K562 (cell line): ENCODE measurements at regions not wholly inside any gene's neighbourhood (a gene's known extent, or its start where the extent isn't known, plus 50 kb on each side); places are given as distances from the start of the nearest gene placed in this dataset.

Source experiments
- ATAC-seq: fragments of 200-7000 bp; cut with Tn5 transposase; 3 replicates; pipeline ENCODE4 v1.9.1; 2020; ENCODE audit warnings: moderate library complexity
- BruUV-seq: library from RNA; stranded (reverse); fragments of 400-500 nt; replicated peaks from 2 replicates; lab custom pipeline; 2021; lab: Mats Ljungman, UMichigan
- CTCF ChIA-PET: fragments of 300-600 bp; formaldehyde crosslinking; extraction: SDS; loops from one replicate; lab custom pipeline; 2021; ENCODE audit warnings: low intra/inter-chr PET ratio; lab: Yijun Ruan, JAX
- POLR2A ChIA-PET: fragments of 300-600, 350-650 bp; sonication (Branson Sonifier 250); formaldehyde crosslinking; extraction: SDS; loops from one replicate; lab custom pipeline; 2021; ENCODE audit warnings: antibody characterized with exemption, inconsistent platforms; lab: Yijun Ruan, JAX
- DNase-seq, 4 experiments: peaks; one replicate each; pipeline versions ENCODE4 v3.0.0 to v3.0.0-alpha.2; 2011 to 2018; ENCODE audit warnings: low spot score in 3 of 4, mixed read lengths in 3 of 4; ENCODE audit errors: extremely low read depth in 1 of 4
- FAIRE-seq: peaks from 2 replicates; lab custom pipeline; 2011; peaks lifted over from hg19 to GRCh38; lab: Jason Lieb, UNC
- H2AFZ ChIP-seq: 2 replicates; pipeline ENCODE4 v1.6.0; 2011; ENCODE audit warnings: low read depth, low read length, control low read depth, inconsistent platforms
- H3K27ac ChIP-seq: fragments of 200-600 bp; 3 replicates; pipeline ENCODE4 v1.8.0; 2011; ENCODE audit warnings: low read depth, mild to moderate bottlenecking, control low read depth, inconsistent platforms, low read length, moderate library complexity, mixed read lengths; ENCODE audit errors: extremely low read depth
- H3K27me3 ChIP-seq, 2 experiments: fragments of 300-600 bp in 1 of 2; 2 replicates in 1 of 2; 3 replicates in 1 of 2; pipeline versions ENCODE4 v1.6.0 to v1.8.0; 2011; ENCODE audit warnings: inconsistent platforms in 2 of 2, low read length in 2 of 2, mild to moderate bottlenecking in 1 of 2, mixed read lengths in 1 of 2, moderate library complexity in 1 of 2; ENCODE audit not compliant: control insufficient read depth in 2 of 2, insufficient read depth in 2 of 2
- H3K36me3 ChIP-seq: fragments of 300-600 bp; 3 replicates; pipeline ENCODE4 v1.8.0; 2011; ENCODE audit warnings: mild to moderate bottlenecking, low read length, inconsistent platforms; ENCODE audit not compliant: control insufficient read depth, insufficient read depth
- H3K4me1 ChIP-seq, 2 experiments: fragments of 200-600 bp in 1 of 2; replicated peaks in 1 of 2; 2 replicates in 1 of 2; 3 replicates in 1 of 2; pipeline versions ENCODE4 v1.5.1 to v1.8.0; 2011; ENCODE audit warnings: inconsistent platforms in 2 of 2, low read length in 2 of 2, mild to moderate bottlenecking in 1 of 2, mixed read lengths in 1 of 2, moderate library complexity in 1 of 2; ENCODE audit not compliant: control insufficient read depth in 2 of 2, insufficient read depth in 2 of 2
- H3K4me2 ChIP-seq: 2 replicates; pipeline ENCODE4 v1.6.1; 2011; ENCODE audit warnings: low read length, control low read depth, inconsistent platforms, mixed read lengths; ENCODE audit not compliant: insufficient read depth
- H3K4me3 ChIP-seq: fragments of 200-600 bp; sonication (generic), shearing (Covaris generic); 2 replicates; pipeline ENCODE4 v1.5.1; 2016; ENCODE audit warnings: control low read depth, inconsistent platforms
- H3K79me2 ChIP-seq: fragments of 200-600 bp; 3 replicates; pipeline ENCODE4 v1.8.0; 2011; ENCODE audit warnings: low read length, inconsistent platforms; ENCODE audit not compliant: control insufficient read depth, insufficient read depth
- H3K9ac ChIP-seq, 2 experiments: 2 replicates each; pipeline versions ENCODE4 v1.6.0 to v1.6.1; 2011; ENCODE audit warnings: low read depth in 2 of 2, low read length in 2 of 2, control low read depth in 1 of 2, inconsistent platforms in 1 of 2, mild to moderate bottlenecking in 1 of 2, mixed read lengths in 1 of 2; ENCODE audit not compliant: insufficient read depth in 1 of 2
- H3K9me1 ChIP-seq: one replicate; pipeline ENCODE4 v1.6.0; 2011; ENCODE audit warnings: inconsistent platforms, mild to moderate bottlenecking, low read length, moderate library complexity; ENCODE audit not compliant: control insufficient read depth, insufficient read depth
- H3K9me3 ChIP-seq: replicated peaks from 2 replicates; pipeline ENCODE4 v1.5.1; 2011; ENCODE audit warnings: low read depth, low read length, inconsistent platforms; ENCODE audit not compliant: control insufficient read depth, insufficient read depth
- H4K20me1 ChIP-seq: replicated peaks from 2 replicates; pipeline ENCODE4 v1.6.1; 2011; ENCODE audit warnings: low read length, inconsistent platforms, mixed read lengths; ENCODE audit not compliant: control insufficient read depth, insufficient read depth
- ARID2 ChIP-seq: fragments of 450-650 bp; IDR thresholded peaks from 2 replicates; pipeline ENCODE4 v1.6.1; 2017; ENCODE audit warnings: antibody characterized with exemption, mild to moderate bottlenecking
- ARID4B ChIP-seq: sonication (generic); formaldehyde crosslinking; IDR thresholded peaks from 2 replicates; pipeline ENCODE4 v1.8.0; 2022; ENCODE audit warnings: mild to moderate bottlenecking, missing genetic modification reagents
- ATF7 ChIP-seq: fragments of 450-650 bp; IDR thresholded peaks from 2 replicates; pipeline ENCODE4 v1.7.1; 2014; ENCODE audit warnings: mild to moderate bottlenecking, moderate library complexity
- CGGBP1 ChIP-seq: fragments of 250-450 bp; sonication (Bioruptor Pico); IDR thresholded peaks from 2 replicates; pipeline ENCODE4 v1.9.0; 2021; ENCODE audit warnings: mild to moderate bottlenecking
- CUX1 ChIP-seq: fragments of 200-800 bp; sonication (Bioruptor generic); IDR thresholded peaks from 2 replicates; pipeline ENCODE4 v1.6.1; 2016; ENCODE audit warnings: missing genetic modification characterization, missing compliant biosample characterization
- DNMT1 ChIP-seq: fragments of 450-650 bp; IDR thresholded peaks from 2 replicates; pipeline ENCODE4 v1.6.1; 2016; ENCODE audit warnings: antibody characterized with exemption, mild to moderate bottlenecking
- ERF ChIP-seq: fragments of 450-650 bp; formaldehyde crosslinking; IDR thresholded peaks from 2 replicates; pipeline ENCODE4 v1.4.0; 2020; ENCODE audit warnings: mild to moderate bottlenecking, mixed read lengths
- HDGF ChIP-seq: fragments of 450-650 bp; IDR thresholded peaks from 2 replicates; pipeline ENCODE4 v1.6.1; 2016
- MCM5 ChIP-seq: fragments of 450-650 bp; IDR thresholded peaks from 2 replicates; pipeline ENCODE4 v1.6.1; 2016; ENCODE audit warnings: low read depth
- NFIX ChIP-seq: fragments of 250-450 bp; sonication (Bioruptor Pico); IDR thresholded peaks from 2 replicates; pipeline ENCODE4 v1.4.0; 2020; ENCODE audit warnings: low read depth, mild to moderate bottlenecking, moderate library complexity
- NONO ChIP-seq, 2 experiments: fragments of 200-400 bp in 1 of 2; fragments of 450-650 bp in 1 of 2; formaldehyde crosslinking in 1 of 2; IDR thresholded peaks; 2 replicates each; pipeline ENCODE4 v1.6.1; 2017; ENCODE audit warnings: low read depth in 2 of 2, mild to moderate bottlenecking in 2 of 2, moderate library complexity in 2 of 2, low read length in 1 of 2
- TFAP4 ChIP-seq: sonication (generic); formaldehyde crosslinking; IDR thresholded peaks from 2 replicates; pipeline ENCODE4 v1.8.0; 2022; ENCODE audit warnings: missing genetic modification reagents, mild to moderate bottlenecking, moderate library complexity, borderline replicate concordance
- ZNF354B ChIP-seq: fragments of 250-450 bp; sonication (Bioruptor Pico); IDR thresholded peaks from 2 replicates; pipeline ENCODE4 v1.4.0; 2020
- ZNF584 ChIP-seq: fragments of 200-800 bp; sonication (Bioruptor generic); IDR thresholded peaks from 2 replicates; pipeline ENCODE4 v1.6.1; 2016; ENCODE audit warnings: low read depth, mild to moderate bottlenecking, missing genetic modification characterization, missing compliant biosample characterization
- WGBS: fragments of 100-300 bp; shearing (Covaris generic); methylation state at CpG from one replicate; pipeline ENCODE4 v1.1.6; 2016; ENCODE audit warnings: low coverage, mixed read lengths; ENCODE audit not compliant: insufficient coverage; ENCODE audit errors: missing lambda C conversion rate; 5-methylcytosine and 5-hydroxymethylcytosine counted together
- in situ Hi-C: fragments of 300-500 bp; cut with MboI; formaldehyde crosslinking; loops from 4 replicates; pipeline ENCODE4 v1.15.0; 2018; ENCODE audit warnings: inconsistent platforms, mixed read lengths
- intact Hi-C: fragments of 100-400 bp; cut with micrococcal nuclease; formaldehyde crosslinking; loops from 2 replicates; pipeline ENCODE4 v1.14.2; 2022

- in situ Hi-C loops (no loop called here), intact Hi-C loops (no loop called here)
- H2AFZ ChIP-seq = no peak overlapping the region
- no peak for ATAC-seq
- H3K27ac ChIP-seq = no peak overlapping the region
- H3K9me1 ChIP-seq = no peaks in the 10 kb centered on the region
- ChIA-PET CTCF (no interaction called here), POLR2A (no interaction called here)
- H3K9ac ChIP-seq = no peak overlapping the region; a peak in 1 of 4 replicates
- FAIRE-seq = no peak
- no TSS peak for BruUV-seq
- no peaks in the 10 kb centered on the region for H3K79me2 ChIP-seq
- H3K4me3 ChIP-seq = no peak overlapping the region
- H3K36me3 ChIP-seq = no peaks in the 10 kb centered on the region
- H3K4me1 ChIP-seq = no peaks in the 10 kb centered on the region
- no peak overlapping the region for H3K4me2 ChIP-seq
- no peak for DNase-seq
- peaks cover 0 to 4% of the 10 kb centered on the region in 2 experiments; a peak in 1 of 5 replicates for H3K27me3 ChIP-seq
- no peaks in the 10 kb centered on the region for H4K20me1 ChIP-seq
- WGBS = 2% methylated on average over 10 of the region's 13 CpGs
- H3K9me3 ChIP-seq = no peaks in the 10 kb centered on the region
- TF ChIP-seq TFAP4 (CRISPR knock-in tag) = no peak
- no peak for TF ChIP-seq ZNF584 (CRISPR knock-in tag)
- TF ChIP-seq NONO (IDR thresholded peaks at IDR 0.05; ENCODE audit: low read depth in 2 of 2, low read length in 1 of 2) = no peak
- no peak for TF ChIP-seq HDGF
- no peak for TF ChIP-seq MCM5
- no peak for TF ChIP-seq NFIX
- no peak for TF ChIP-seq CGGBP1 (CRISPR knock-in tag)
- no peak for TF ChIP-seq ERF (CRISPR knock-in tag)
- no peak for TF ChIP-seq ARID4B
- no peak for TF ChIP-seq ATF7
- TF ChIP-seq ZNF354B (CRISPR knock-in tag) = no peak
- TF ChIP-seq DNMT1 = no peak
- no peak for TF ChIP-seq CUX1
- no peak for TF ChIP-seq ARID2
Measured at GRCh38 chr10:122749886-122750285, 50.2 kb upstream of the C10orf120 start.
